HG02610 (cell line): ENCODE measurements at regions not wholly inside any gene's neighbourhood (a gene's known extent, or its start where the extent isn't known, plus 50 kb on each side); places are given as distances from the start of the nearest gene placed in this dataset.

Experiments
- ATAC-seq: cut with Tn5 transposase; IDR thresholded peaks from one replicate; pipeline ENCODE4 v1.9.1; 2021; ENCODE audit warnings: mild to moderate bottlenecking, moderate library complexity; ENCODE audit not compliant: unreplicated experiment

GRCh38 chr5:88377240-88377639, 108.6 kb upstream of the TMEM161B start:
- no peak for ATAC-seq

- ATAC-seq: no peak
Observed at GRCh38 chr5:88376728-88377127, 108.1 kb upstream of the TMEM161B start.

- ATAC-seq: no peak
Observed at GRCh38 chr5:88374391-88374790, 105.7 kb upstream of the TMEM161B start.

GRCh38 chr5:88370824-88371223, 102.2 kb upstream of the TMEM161B start:
- no peak for ATAC-seq

GRCh38 chr5:88368201-88368600, 99.6 kb upstream of the TMEM161B start:
- ATAC-seq: no peak

GRCh38 chr5:88364991-88365390, 96.3 kb upstream of the TMEM161B start:
- no peak for ATAC-seq

GRCh38 chr5:88355490-88356050, 86.9 kb upstream of the TMEM161B start:
- ATAC-seq: no peak

GRCh38 chr5:88325868-88326267, 57.2 kb upstream of the TMEM161B start:
- ATAC-seq: no peak

GRCh38 chr5:88322785-88323184, 54.1 kb upstream of the TMEM161B start:
- ATAC-seq: no peak
